ENCODE measurements at regions not wholly inside any gene's neighbourhood (a gene's known extent, or its start where the extent isn't known, plus 50 kb on each side); places are given as distances from the start of the nearest gene placed in this dataset.

DNA sequence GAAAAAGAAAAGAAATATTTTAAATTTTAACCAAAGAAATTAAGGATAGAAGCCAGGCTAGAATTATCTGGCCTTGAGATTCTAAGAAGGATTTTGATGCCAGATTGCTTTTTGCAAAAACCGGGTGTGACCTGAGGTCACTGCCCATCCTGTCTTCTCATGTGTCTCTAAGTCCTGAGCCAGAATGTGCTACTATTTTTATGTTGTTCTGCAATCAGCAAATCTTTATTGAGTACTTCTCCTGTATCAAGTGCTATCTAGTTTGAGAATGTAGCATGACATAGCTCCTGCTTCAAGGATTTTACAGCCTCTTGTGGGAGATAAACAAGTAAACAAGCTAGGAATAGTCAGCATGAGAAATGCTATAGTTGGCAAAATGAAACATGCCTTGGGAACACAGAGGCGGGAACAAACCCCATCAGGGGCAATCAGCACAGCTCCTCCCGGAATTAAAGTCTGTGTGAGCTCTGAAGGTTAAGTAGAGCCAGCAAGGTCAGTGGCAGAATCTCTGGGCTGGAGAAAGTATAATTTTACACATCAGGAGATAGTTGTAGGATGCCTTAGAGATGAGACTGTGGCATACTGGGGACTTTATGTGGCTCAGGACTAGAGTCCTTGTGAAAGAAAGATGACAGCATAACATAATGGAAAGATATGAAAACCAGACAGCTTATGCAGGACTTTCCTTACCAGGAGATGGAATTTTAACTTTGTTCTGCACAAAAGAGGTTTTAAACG lies 899.5 kb upstream of the SLC10A2 start:
- no peaks in the 10 kb centered on the region for H3K9me3 ChIP-seq (ENCODE audit: low read depth)
- H3K27ac ChIP-seq: no peak overlapping the region
- H2AFZ ChIP-seq: no peak overlapping the region
- H3K9me2 ChIP-seq (replicated peaks; ENCODE audit: insufficient read depth): no peaks in the 10 kb centered on the region
- no peaks in the 10 kb centered on the region for H3K27me3 ChIP-seq
- WGBS (ENCODE audit: low lambda C conversion rate, missing lambda C conversion rate): 63% methylated on average over 4 of the region's 4 CpGs
- DNase-seq (ENCODE audit: low spot score): no peak
- no peaks in the 10 kb centered on the region for H4K20me1 ChIP-seq (ENCODE audit: insufficient read depth, poor library complexity, severe bottlenecking)
- H3K4me1 ChIP-seq (ENCODE audit: insufficient read depth): no peaks in the 10 kb centered on the region
- no peak for TF ChIP-seq CTCF (IDR thresholded peaks at IDR 0.05; ENCODE audit: poor library complexity)
- TF ChIP-seq EZH2phosphoT487 (IDR thresholded peaks at IDR 0.05; ENCODE audit: low read depth, severe bottlenecking, unreplicated experiment): no peak
- no peak for TF ChIP-seq EZH2 (IDR thresholded peaks at IDR 0.05; ENCODE audit: borderline replicate concordance)
- H3K4me2 ChIP-seq: no peak overlapping the region
- H3K4me3 ChIP-seq: no peak overlapping the region
- H3K79me2 ChIP-seq: no peaks in the 10 kb centered on the region
- no peaks in the 10 kb centered on the region for H3K36me3 ChIP-seq (replicated peaks; ENCODE audit: insufficient read depth, low read depth)

DNA sequence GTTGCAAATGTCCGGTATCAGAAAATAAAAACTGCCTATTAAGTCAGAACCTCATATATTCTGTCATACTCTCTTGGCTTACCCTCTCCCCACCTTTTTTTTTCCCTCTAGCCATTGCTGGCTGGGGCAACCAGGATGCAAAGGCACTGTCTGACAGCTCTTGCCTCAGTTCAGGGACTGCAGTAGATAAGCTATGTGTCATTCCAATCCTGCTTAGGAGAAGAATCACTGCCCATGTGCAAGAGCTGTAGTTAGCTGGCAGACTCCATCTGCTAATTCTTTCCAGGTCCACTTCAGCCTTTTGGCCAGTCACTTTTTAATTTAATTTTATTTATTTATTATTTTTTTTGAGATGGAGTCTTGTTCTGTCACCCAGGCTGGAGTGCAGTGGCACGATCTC lies 895.6 kb upstream of the SLC10A2 start:
- TF ChIP-seq CTCF (IDR thresholded peaks at IDR 0.05; ENCODE audit: poor library complexity): no peak
- no peak for TF ChIP-seq EZH2phosphoT487 (IDR thresholded peaks at IDR 0.05; ENCODE audit: low read depth, severe bottlenecking, unreplicated experiment)
- no peak overlapping the region for H3K4me2 ChIP-seq
- H3K9me3 ChIP-seq (ENCODE audit: low read depth): no peaks in the 10 kb centered on the region
- no peaks in the 10 kb centered on the region for H3K4me1 ChIP-seq (ENCODE audit: insufficient read depth)
- H2AFZ ChIP-seq: no peak overlapping the region
- no peaks in the 10 kb centered on the region for H3K27me3 ChIP-seq
- 98% methylated on average over 2 of the region's 2 CpGs for WGBS (ENCODE audit: low lambda C conversion rate, missing lambda C conversion rate)
- H4K20me1 ChIP-seq (ENCODE audit: insufficient read depth, poor library complexity, severe bottlenecking): no peaks in the 10 kb centered on the region
- H3K4me3 ChIP-seq: no peak overlapping the region
- H3K27ac ChIP-seq: no peak overlapping the region
- no peaks in the 10 kb centered on the region for H3K36me3 ChIP-seq (replicated peaks; ENCODE audit: insufficient read depth, low read depth)
- no peaks in the 10 kb centered on the region for H3K79me2 ChIP-seq
- no peak for DNase-seq (ENCODE audit: low spot score)
- no peaks in the 10 kb centered on the region for H3K9me2 ChIP-seq (replicated peaks; ENCODE audit: insufficient read depth)

DNA sequence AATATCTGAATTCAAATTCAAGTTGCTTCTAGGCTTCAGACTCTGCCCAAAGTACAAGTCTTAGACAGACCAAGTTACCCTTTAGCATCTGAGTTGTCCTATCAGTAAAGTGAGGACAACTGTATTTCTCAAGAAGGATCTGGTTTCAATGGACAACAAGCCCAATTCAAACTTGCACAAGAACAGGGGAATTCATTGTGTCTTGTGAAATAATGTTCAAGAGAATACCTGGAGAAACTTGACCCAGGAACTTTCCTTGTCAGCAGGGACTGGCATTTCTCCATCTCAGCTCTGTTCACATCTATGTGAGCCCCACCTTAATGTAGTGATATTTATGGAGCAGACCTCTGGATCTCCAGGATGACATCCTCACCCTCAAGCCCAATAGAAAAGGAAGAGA lies 894.9 kb upstream of the SLC10A2 start:
- Histone ChIP-seq H3K27me3 (no peaks in the 10 kb centered on the region), H3K4me2 (no peak overlapping the region), H3K36me3 (replicated peaks; ENCODE audit: insufficient read depth, low read depth) (no peaks in the 10 kb centered on the region), H3K27ac (no peak overlapping the region), H3K9me2 (replicated peaks; ENCODE audit: insufficient read depth) (no peaks in the 10 kb centered on the region), H2AFZ (no peak overlapping the region), H3K9me3 (ENCODE audit: low read depth) (no peaks in the 10 kb centered on the region), H3K4me1 (ENCODE audit: insufficient read depth) (no peaks in the 10 kb centered on the region), H3K4me3 (no peak overlapping the region), H3K79me2 (no peaks in the 10 kb centered on the region), H4K20me1 (ENCODE audit: insufficient read depth, poor library complexity, severe bottlenecking) (no peaks in the 10 kb centered on the region)
- no peak for TF ChIP-seq EZH2phosphoT487 (IDR thresholded peaks at IDR 0.05; ENCODE audit: low read depth, severe bottlenecking, unreplicated experiment)
- no peak for TF ChIP-seq EZH2 (IDR thresholded peaks at IDR 0.05; ENCODE audit: borderline replicate concordance)
- no peak for TF ChIP-seq CTCF (IDR thresholded peaks at IDR 0.05; ENCODE audit: poor library complexity)
- no peak for DNase-seq (ENCODE audit: low spot score)

DNA sequence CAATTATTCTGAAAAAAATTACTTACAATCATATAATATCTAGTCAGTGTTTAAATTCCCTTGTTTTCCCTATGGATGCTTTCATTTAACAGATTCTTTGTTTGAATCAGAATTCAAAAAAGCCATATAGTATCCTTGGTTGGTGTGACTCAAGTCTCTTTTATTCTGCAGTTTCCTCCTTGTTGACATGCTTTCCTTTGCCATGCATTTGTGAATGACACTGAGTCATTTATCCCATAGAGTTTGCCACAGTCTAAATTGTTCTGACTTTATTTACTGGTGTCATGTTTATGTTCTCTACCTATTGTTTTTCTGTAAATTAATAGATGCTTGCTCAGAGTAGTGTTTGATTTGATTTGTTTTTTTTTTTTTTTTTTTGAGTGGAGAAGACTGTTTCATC lies 893.8 kb upstream of the SLC10A2 start:
- H3K36me3 ChIP-seq (replicated peaks; ENCODE audit: insufficient read depth, low read depth): no peaks in the 10 kb centered on the region
- no peak overlapping the region for H3K27ac ChIP-seq
- H3K4me1 ChIP-seq (ENCODE audit: insufficient read depth): no peaks in the 10 kb centered on the region
- no peaks in the 10 kb centered on the region for H3K9me2 ChIP-seq (replicated peaks; ENCODE audit: insufficient read depth)
- no peaks in the 10 kb centered on the region for H3K79me2 ChIP-seq
- H2AFZ ChIP-seq: no peak overlapping the region
- TF ChIP-seq EZH2phosphoT487 (IDR thresholded peaks at IDR 0.05; ENCODE audit: low read depth, severe bottlenecking, unreplicated experiment) (no peak), CTCF (IDR thresholded peaks at IDR 0.05; ENCODE audit: poor library complexity) (no peak)
- no peaks in the 10 kb centered on the region for H3K27me3 ChIP-seq
- no peak overlapping the region for H3K4me3 ChIP-seq
- no peak overlapping the region for H3K4me2 ChIP-seq
- DNase-seq (ENCODE audit: low spot score): no peak
- no peaks in the 10 kb centered on the region for H3K9me3 ChIP-seq (ENCODE audit: low read depth)
- H4K20me1 ChIP-seq (ENCODE audit: insufficient read depth, poor library complexity, severe bottlenecking): no peaks in the 10 kb centered on the region

Measured in hepatocyte (in vitro differentiated cells).